OCI-LY1 (cell line): ENCODE measurements at regions not wholly inside any gene's neighbourhood (a gene's known extent, or its start where the extent isn't known, plus 50 kb on each side); places are given as distances from the start of the nearest gene placed in this dataset.

Experiments used
- H2AFZ ChIP-seq: fragments of 200-600 bp; sonication (generic), shearing (Covaris generic); 2 replicates; pipeline ENCODE4 v1.6.0; 2014; ENCODE audit warnings: antibody characterized with exemption, mild to moderate bottlenecking, low read length
- H3F3A ChIP-seq: fragments of 200-600 bp; sonication (generic), shearing (Covaris generic); 2 replicates; pipeline ENCODE4 v1.6.0; 2014; ENCODE audit warnings: mild to moderate bottlenecking, antibody characterized with exemption, low read length, moderate library complexity; ENCODE audit not compliant: insufficient read depth
- H3K27ac ChIP-seq: fragments of 200-600 bp; sonication (generic); 2 replicates; pipeline ENCODE4 v1.5.1; 2014; ENCODE audit warnings: low read length, mixed run types, mild to moderate bottlenecking, low read depth; ENCODE audit not compliant: poor library complexity, severe bottlenecking
- H3K27me3 ChIP-seq: fragments of 200-600 bp; sonication (generic); 2 replicates; pipeline ENCODE4 v1.6.0; 2014; ENCODE audit warnings: antibody characterized with exemption, mild to moderate bottlenecking, low read length, moderate library complexity; ENCODE audit not compliant: insufficient read depth
- H3K36me3 ChIP-seq: fragments of 200-600 bp; sonication (generic); 2 replicates; pipeline ENCODE4 v1.6.1; 2014; ENCODE audit warnings: mild to moderate bottlenecking, antibody characterized with exemption, low read length, moderate library complexity, mixed read lengths; ENCODE audit not compliant: insufficient read depth
- H3K4me1 ChIP-seq: fragments of 200-600 bp; sonication (generic); 2 replicates; pipeline ENCODE4 v1.5.1; 2014; ENCODE audit warnings: mild to moderate bottlenecking, low read length, moderate library complexity; ENCODE audit not compliant: insufficient read depth, severe bottlenecking
- H3K4me2 ChIP-seq: fragments of 200-600 bp; sonication (generic), shearing (Covaris generic); 2 replicates; pipeline ENCODE4 v1.6.1; 2014; ENCODE audit warnings: low read length
- H3K4me3 ChIP-seq: fragments of 200-600 bp; sonication (generic); 2 replicates; pipeline ENCODE4 v1.5.1; 2014; ENCODE audit warnings: low read length, low read depth, mild to moderate bottlenecking, mixed read lengths; ENCODE audit not compliant: poor library complexity, severe bottlenecking
- H3K79me2 ChIP-seq: fragments of 200-600 bp; shearing (Covaris generic); 2 replicates; pipeline ENCODE4 v1.6.1; 2016; ENCODE audit warnings: mixed run types, low read length, mixed read lengths; ENCODE audit not compliant: insufficient read depth
- H3K9ac ChIP-seq: fragments of 200-600 bp; sonication (generic), shearing (Covaris generic); 2 replicates; pipeline ENCODE4 v1.6.1; 2014; ENCODE audit warnings: mild to moderate bottlenecking, low read length, mixed read lengths
- H3K9me2 ChIP-seq: fragments of 200-600 bp; sonication (generic), shearing (Covaris generic); 2 replicates; pipeline ENCODE4 v1.6.1; 2014; ENCODE audit warnings: low read depth, mild to moderate bottlenecking, low read length, mixed read lengths
- H3K9me3 ChIP-seq: fragments of 200-600 bp; shearing (Covaris generic); 2 replicates; pipeline ENCODE4 v1.6.1; 2014; ENCODE audit warnings: low read length, mixed read lengths
- H4K20me1 ChIP-seq: fragments of 200-600 bp; sonication (generic), shearing (Covaris generic); 2 replicates; pipeline ENCODE4 v1.6.0; 2016; ENCODE audit warnings: mild to moderate bottlenecking, low read length; ENCODE audit not compliant: insufficient read depth
- EZH2 ChIP-seq: fragments of 200-600 bp; sonication (generic), shearing (Covaris generic); IDR thresholded peaks from 2 replicates; pipeline ENCODE4 v1.8.0; 2017; ENCODE audit warnings: borderline replicate concordance, mixed run types, mild to moderate bottlenecking, antibody characterized with exemption, low read length, moderate library complexity, mixed read lengths
- TF ChIP-seq, protein P1 (sequence below): fragments of 200-600 bp; sonication (generic), shearing (Covaris generic); IDR thresholded peaks from 2 replicates; pipeline ENCODE4 v1.5.1; 2017; ENCODE audit warnings: mild to moderate bottlenecking, antibody characterized with exemption, low read length, moderate library complexity, mixed read lengths

DNA sequence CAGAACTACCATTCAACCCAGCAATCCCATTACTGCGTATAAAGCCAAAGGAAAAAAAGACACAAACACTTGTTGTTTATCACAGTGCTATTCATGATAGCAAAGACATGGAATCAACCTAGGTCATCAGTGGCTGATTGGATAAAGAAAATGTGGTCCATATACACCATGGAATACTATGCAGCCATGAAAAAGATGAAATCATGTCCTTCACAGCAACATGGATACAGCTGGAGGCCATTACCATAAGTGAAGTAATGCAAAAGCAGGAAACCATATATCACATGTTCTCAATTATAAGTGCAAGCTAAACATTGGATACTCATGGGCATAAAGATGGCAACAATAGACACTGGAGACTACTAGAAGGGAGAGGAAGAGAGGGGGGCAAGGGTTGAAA, 299.6 kb downstream of the ADGRG6 start:
- Histone ChIP-seq H3K9ac (no peak overlapping the region), H3K4me1 (no peaks in the 10 kb centered on the region), H3K9me2 (no peaks in the 10 kb centered on the region), H3K79me2 (no peaks in the 10 kb centered on the region), H2AFZ (no peak overlapping the region), H3K36me3 (no peaks in the 10 kb centered on the region), H3K27me3 (no peaks in the 10 kb centered on the region), H3K4me3 (no peak overlapping the region), H3K4me2 (no peak overlapping the region), H4K20me1 (no peaks in the 10 kb centered on the region), H3K27ac (no peak overlapping the region), H3K9me3 (no peaks in the 10 kb centered on the region), H3F3A (no peaks in the 10 kb centered on the region)
- TF ChIP-seq, protein P1, sequence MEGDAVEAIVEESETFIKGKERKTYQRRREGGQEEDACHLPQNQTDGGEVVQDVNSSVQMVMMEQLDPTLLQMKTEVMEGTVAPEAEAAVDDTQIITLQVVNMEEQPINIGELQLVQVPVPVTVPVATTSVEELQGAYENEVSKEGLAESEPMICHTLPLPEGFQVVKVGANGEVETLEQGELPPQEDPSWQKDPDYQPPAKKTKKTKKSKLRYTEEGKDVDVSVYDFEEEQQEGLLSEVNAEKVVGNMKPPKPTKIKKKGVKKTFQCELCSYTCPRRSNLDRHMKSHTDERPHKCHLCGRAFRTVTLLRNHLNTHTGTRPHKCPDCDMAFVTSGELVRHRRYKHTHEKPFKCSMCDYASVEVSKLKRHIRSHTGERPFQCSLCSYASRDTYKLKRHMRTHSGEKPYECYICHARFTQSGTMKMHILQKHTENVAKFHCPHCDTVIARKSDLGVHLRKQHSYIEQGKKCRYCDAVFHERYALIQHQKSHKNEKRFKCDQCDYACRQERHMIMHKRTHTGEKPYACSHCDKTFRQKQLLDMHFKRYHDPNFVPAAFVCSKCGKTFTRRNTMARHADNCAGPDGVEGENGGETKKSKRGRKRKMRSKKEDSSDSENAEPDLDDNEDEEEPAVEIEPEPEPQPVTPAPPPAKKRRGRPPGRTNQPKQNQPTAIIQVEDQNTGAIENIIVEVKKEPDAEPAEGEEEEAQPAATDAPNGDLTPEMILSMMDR, result no peak
- TF ChIP-seq EZH2, result no peak

DNA sequence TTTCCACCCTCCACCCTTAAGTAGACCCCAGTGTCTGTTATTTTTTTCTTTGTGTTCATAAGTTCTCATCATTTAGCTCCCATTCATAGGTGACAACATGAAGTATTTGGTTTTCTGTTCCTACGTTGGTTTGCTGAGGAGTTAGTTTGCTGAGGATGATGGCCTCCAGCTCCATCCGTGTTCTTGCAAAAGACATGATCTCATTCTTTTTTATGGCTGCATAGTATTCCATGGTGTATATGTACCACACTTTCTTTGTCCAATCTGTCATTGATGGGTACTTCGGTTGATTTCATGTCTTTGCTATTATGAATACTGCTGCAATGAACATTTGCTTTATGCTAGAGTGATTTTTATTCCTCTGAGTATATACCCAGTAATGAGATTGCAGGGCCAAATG, 301.2 kb downstream of the ADGRG6 start:
- no peak overlapping the region for H3K4me2 ChIP-seq
- no peaks in the 10 kb centered on the region for H3K9me3 ChIP-seq
- H3K4me3 ChIP-seq, result no peak overlapping the region
- H4K20me1 ChIP-seq, result no peaks in the 10 kb centered on the region
- no peak overlapping the region for H2AFZ ChIP-seq
- TF ChIP-seq, protein P1, result no peak
- TF ChIP-seq EZH2, result no peak
- H3K36me3 ChIP-seq, result no peaks in the 10 kb centered on the region
- no peak overlapping the region for H3K9ac ChIP-seq
- H3K27me3 ChIP-seq, result no peaks in the 10 kb centered on the region
- no peaks in the 10 kb centered on the region for H3K79me2 ChIP-seq
- no peaks in the 10 kb centered on the region for H3K4me1 ChIP-seq
- no peaks in the 10 kb centered on the region for H3F3A ChIP-seq
- no peak overlapping the region for H3K27ac ChIP-seq
- H3K9me2 ChIP-seq, result no peaks in the 10 kb centered on the region

DNA sequence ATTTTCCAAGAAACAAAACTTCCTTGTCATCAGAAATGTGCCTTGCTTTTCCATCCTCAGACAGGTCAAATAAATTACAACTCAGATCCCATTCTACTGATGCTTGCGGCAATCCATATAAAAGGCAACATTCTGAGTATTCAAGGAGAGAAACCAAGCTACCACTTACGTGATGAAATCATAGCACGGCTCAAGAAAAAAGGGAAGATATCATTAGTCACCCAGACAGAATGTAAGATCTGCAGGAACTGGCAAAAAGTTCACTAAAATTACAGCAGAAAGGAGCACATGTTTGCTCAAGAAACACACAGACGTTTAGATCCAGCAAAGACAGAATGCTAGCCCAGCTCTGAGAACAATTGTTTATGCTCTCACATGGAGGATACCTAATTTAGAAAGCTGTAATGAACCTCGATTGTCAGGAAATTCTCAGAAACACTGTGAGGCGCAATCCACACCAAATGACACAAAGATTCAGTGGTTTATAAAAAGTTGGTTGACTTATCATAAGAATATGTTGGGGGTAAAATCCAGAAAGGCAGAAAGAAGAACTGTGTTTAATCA, 304.2 kb downstream of the ADGRG6 start:
- H3K4me3 ChIP-seq, result no peak overlapping the region
- H3K27me3 ChIP-seq, result no peaks in the 10 kb centered on the region
- H2AFZ ChIP-seq, result no peak overlapping the region
- H3K36me3 ChIP-seq, result no peaks in the 10 kb centered on the region
- H4K20me1 ChIP-seq, result no peaks in the 10 kb centered on the region
- no peak overlapping the region for H3K4me2 ChIP-seq
- H3F3A ChIP-seq, result no peaks in the 10 kb centered on the region
- H3K9me2 ChIP-seq, result no peaks in the 10 kb centered on the region
- H3K9ac ChIP-seq, result no peak overlapping the region
- no peaks in the 10 kb centered on the region for H3K9me3 ChIP-seq
- no peak overlapping the region for H3K27ac ChIP-seq
- no peaks in the 10 kb centered on the region for H3K4me1 ChIP-seq
- H3K79me2 ChIP-seq, result no peaks in the 10 kb centered on the region
- TF ChIP-seq, protein P1, result no peak
- no peak for TF ChIP-seq EZH2
